CD14-positive monocyte (primary cell): ENCODE measurements at regions not wholly inside any gene's neighbourhood (a gene's known extent, or its start where the extent isn't known, plus 50 kb on each side); places are given as distances from the start of the nearest gene placed in this dataset.

Experiments
- DNase-seq, 3 donors: peaks; one replicate each; pipeline ENCODE4 v3.0.0-alpha.2; 2011 to 2022
- H2AFZ ChIP-seq: 2 replicates; pipeline ENCODE4 v1.6.0; 2012; ENCODE audit warnings: mild to moderate bottlenecking, low read depth, low read length, inconsistent platforms; ENCODE audit not compliant: insufficient read depth, poor library complexity, severe bottlenecking
- H3K27ac ChIP-seq, 2 donors: 1 replicate in 1 of 2; 2 replicates in 1 of 2; pipeline ENCODE4 v1.5.1; 2012 to 2013; ENCODE audit warnings: low read length in 2 of 2, control low read depth in 1 of 2, inconsistent platforms in 1 of 2, low read depth in 1 of 2, mild to moderate bottlenecking in 1 of 2
- H3K27me3 ChIP-seq, 2 donors: one replicate each; pipeline versions ENCODE4 v1.6.0 to v1.6.1; 2011 to 2013; ENCODE audit warnings: low read length in 2 of 2; ENCODE audit not compliant: control insufficient read depth in 2 of 2, insufficient read depth in 2 of 2
- H3K36me3 ChIP-seq, 2 donors: replicated peaks in 1 of 2; 1 replicate in 1 of 2; 2 replicates in 1 of 2; pipeline versions ENCODE4 v1.5.1 to v1.6.1; 2012 to 2013; ENCODE audit warnings: low read length in 2 of 2, control low read depth in 1 of 2, inconsistent platforms in 1 of 2, mild to moderate bottlenecking in 1 of 2; ENCODE audit not compliant: insufficient read depth in 2 of 2, control insufficient read depth in 1 of 2
- H3K4me1 ChIP-seq, 2 donors: 1 replicate in 1 of 2; 2 replicates in 1 of 2; pipeline versions ENCODE4 v1.5.1 to v1.6.1; 2012 to 2013; ENCODE audit warnings: low read length in 2 of 2, control low read depth in 1 of 2, inconsistent platforms in 1 of 2, mild to moderate bottlenecking in 1 of 2, moderate library complexity in 1 of 2; ENCODE audit not compliant: insufficient read depth in 2 of 2, control insufficient read depth in 1 of 2
- H3K4me2 ChIP-seq: replicated peaks from 2 replicates; pipeline ENCODE3; 2012; ENCODE audit warnings: low read length, moderate library complexity, mild to moderate bottlenecking; ENCODE audit not compliant: poor library complexity, severe bottlenecking; ENCODE audit errors: extremely low read depth
- H3K4me3 ChIP-seq, 3 experiments: fragments of 200-600 bp in 1 of 3; sonication (generic) in 1 of 3; replicated peaks in 1 of 3; 1 replicate in 2 of 3; 2 replicates in 1 of 3; pipeline ENCODE4 v1.5.1; 2011 to 2013; ENCODE audit warnings: low read length in 3 of 3, mild to moderate bottlenecking in 3 of 3, control low read depth in 2 of 3, low read depth in 2 of 3, inconsistent platforms in 1 of 3, moderate library complexity in 1 of 3
- H3K79me2 ChIP-seq: 2 replicates; pipeline ENCODE4 v1.6.0; 2012; ENCODE audit warnings: mild to moderate bottlenecking, control low read depth, inconsistent platforms, low read length, moderate library complexity; ENCODE audit not compliant: insufficient read depth
- H3K9ac ChIP-seq: 2 replicates; pipeline ENCODE4 v1.6.0; 2017; ENCODE audit warnings: low read length, mild to moderate bottlenecking; ENCODE audit not compliant: insufficient read depth, poor library complexity, severe bottlenecking
- H3K9me3 ChIP-seq, 2 donors: replicated peaks in 1 of 2; 1 replicate in 1 of 2; 2 replicates in 1 of 2; pipeline versions ENCODE4 v1.5.1 to v1.6.1; 2012 to 2013; ENCODE audit warnings: low read length in 2 of 2, control low read depth in 1 of 2; ENCODE audit not compliant: control insufficient read depth in 1 of 2, insufficient read depth in 1 of 2
- H4K20me1 ChIP-seq: 2 replicates; pipeline ENCODE4 v1.6.0; 2012; ENCODE audit warnings: mild to moderate bottlenecking, low read length, control low read depth, moderate library complexity; ENCODE audit not compliant: insufficient read depth
- H3K27ac Mint-ChIP-seq, 7 donors: one replicate each; pipeline ENCODE4 v1.8.0; 2020; ENCODE audit warnings: mild to moderate bottlenecking in 7 of 7, mixed read lengths in 7 of 7, moderate library complexity in 6 of 7, inconsistent platforms in 2 of 7
- H3K27me3 Mint-ChIP-seq, 3 donors: one replicate each; pipeline ENCODE4 v1.8.0; 2021 to 2022; ENCODE audit warnings: low read depth in 3 of 3, mild to moderate bottlenecking in 3 of 3, mixed read lengths in 3 of 3, moderate library complexity in 3 of 3, inconsistent platforms in 1 of 3
- H3K36me3 Mint-ChIP-seq, 2 donors: one replicate each; pipeline ENCODE4 v1.8.0; 2020; ENCODE audit warnings: mixed read lengths in 2 of 2, inconsistent platforms in 1 of 2, mild to moderate bottlenecking in 1 of 2
- H3K4me1 Mint-ChIP-seq: one replicate; pipeline ENCODE4 v1.8.0; 2020; ENCODE audit warnings: mild to moderate bottlenecking, mixed read lengths
- H3K4me3 Mint-ChIP-seq, 2 donors: one replicate each; pipeline ENCODE4 v1.8.0; 2020; ENCODE audit warnings: mild to moderate bottlenecking in 2 of 2, mixed read lengths in 2 of 2, moderate library complexity in 1 of 2
- H3K9me3 Mint-ChIP-seq, 7 donors: one replicate each; pipeline ENCODE4 v1.8.0; 2020 to 2022; ENCODE audit warnings: mixed read lengths in 7 of 7, mild to moderate bottlenecking in 6 of 7, moderate library complexity in 6 of 7, inconsistent platforms in 2 of 7
- CTCF ChIP-seq: fragments of 200-600 bp; IDR thresholded peaks from one replicate; pipeline ENCODE4 v1.8.0; 2022; ENCODE audit warnings: antibody characterized with exemption, mild to moderate bottlenecking
- WGBS: methylation state at CpG from one replicate; pipeline ENCODE4 v1.1.5; 2013; ENCODE audit warnings: missing lambda C conversion rate; ENCODE audit not compliant: insufficient coverage; 5-methylcytosine and 5-hydroxymethylcytosine counted together
- intact Hi-C, 2 donors: fragments of 100-400 bp; cut with micrococcal nuclease; formaldehyde crosslinking; loops; one replicate each; pipeline versions ENCODE4 v1.15.0 to v1.15.1; 2023

- Histone ChIP-seq H3K27ac (no peak overlapping the region), H3K36me3 (no peaks in the 10 kb centered on the region), H3K9me3 (peaks cover 15% of the 10 kb centered on the region in 2 donors), H3K4me1 (no peaks in the 10 kb centered on the region), H3K27me3 (no peaks in the 10 kb centered on the region), H3K4me2 (no peak overlapping the region), H4K20me1 (no peaks in the 10 kb centered on the region), H3K79me2 (no peaks in the 10 kb centered on the region), H3K4me3 (no peak overlapping the region), H2AFZ (no peak overlapping the region), H3K9ac (no peak overlapping the region)
- intact Hi-C loops, result no loop called here
- no peaks in the 10 kb centered on the region for H3K27me3 Mint-ChIP-seq
- H3K36me3 Mint-ChIP-seq, result no peaks in the 10 kb centered on the region
- 96% methylated on average over 5 of the region's 6 CpGs for WGBS
- peaks cover 15 to 25% (median 22%) of the 10 kb centered on the region in 7 donors for H3K9me3 Mint-ChIP-seq
- H3K4me1 Mint-ChIP-seq, result no peaks in the 10 kb centered on the region
- DNase-seq, result no peak
- no peak for TF ChIP-seq CTCF
- H3K4me3 Mint-ChIP-seq, result no peak overlapping the region
- H3K27ac Mint-ChIP-seq, result no peak overlapping the region
Observed at GRCh38 chr4:4594285-4594920, 52.6 kb upstream of the STX18 start.

GRCh38 chr4:4593596-4594284, 51.9 kb upstream of the STX18 start:
- H3K27ac Mint-ChIP-seq, result peak overlapping the region in 1 of 7 donors; percentile 12
- DNase-seq, result no peak
- no peaks in the 10 kb centered on the region for H3K27me3 Mint-ChIP-seq
- WGBS, result 100% methylated on average over 3 of the region's 11 CpGs
- Histone ChIP-seq H3K4me2 (no peak overlapping the region), H3K36me3 (no peaks in the 10 kb centered on the region), H2AFZ (no peak overlapping the region), H3K79me2 (no peaks in the 10 kb centered on the region), H3K4me3 (no peak overlapping the region), H4K20me1 (no peaks in the 10 kb centered on the region), H3K4me1 (no peaks in the 10 kb centered on the region), H3K9me3 (peaks cover 15% of the 10 kb centered on the region in 2 donors), H3K27ac (no peak overlapping the region), H3K9ac (no peak overlapping the region), H3K27me3 (no peaks in the 10 kb centered on the region)
- no peak for TF ChIP-seq CTCF
- H3K4me1 Mint-ChIP-seq, result no peaks in the 10 kb centered on the region
- no peaks in the 10 kb centered on the region for H3K36me3 Mint-ChIP-seq
- H3K9me3 Mint-ChIP-seq, result peaks cover 15 to 25% (median 22%) of the 10 kb centered on the region in 7 donors
- intact Hi-C loops, result no loop called here
- H3K4me3 Mint-ChIP-seq, result no peak overlapping the region
